Astrocyte (in vitro differentiated cells and primary cell): ENCODE measurements at regions not wholly inside any gene's neighbourhood (a gene's known extent, or its start where the extent isn't known, plus 50 kb on each side); places are given as distances from the start of the nearest gene placed in this dataset.

Experiments
- CTCF ChIP-seq: IDR thresholded peaks from 2 replicates; pipeline ENCODE4 v1.5.1; 2011; ENCODE audit warnings: low read depth, mild to moderate bottlenecking, inconsistent platforms, low read length, moderate library complexity; ENCODE audit not compliant: insufficient read depth
- EZH2 ChIP-seq: IDR thresholded peaks from 2 replicates; pipeline ENCODE4 v1.6.1; 2012; ENCODE audit warnings: mild to moderate bottlenecking, low read length, inconsistent platforms; ENCODE audit not compliant: insufficient read depth

GRCh38 chr17:12599186-12599920 is 66.3 kb upstream of the MYOCD start:
- TF ChIP-seq CTCF = no peak
- no peak for TF ChIP-seq EZH2
